Breast epithelium (tissue), 4 donors: ENCODE measurements at regions not wholly inside any gene's neighbourhood (a gene's known extent, or its start where the extent isn't known, plus 50 kb on each side); places are given as distances from the start of the nearest gene placed in this dataset.

Source experiments
- DNase-seq, 2 donors: peaks; one replicate each; pipeline ENCODE4 v3.0.0-alpha.2; 2019; ENCODE audit warnings: low spot score in 2 of 2
- H3K27ac ChIP-seq, 2 donors: fragments of 200-600 bp; sonication (generic) in 1 of 2; one replicate each; pipeline ENCODE4 v1.5.1; 2016 to 2019; ENCODE audit warnings: mild to moderate bottlenecking in 1 of 2
- H3K27me3 ChIP-seq, 2 donors: fragments of 200-600 bp; sonication (generic) in 1 of 2; one replicate each; pipeline versions ENCODE4 v1.5.1 to v1.6.0; 2017 to 2019; ENCODE audit warnings: control low read depth in 1 of 2, mild to moderate bottlenecking in 1 of 2
- H3K36me3 ChIP-seq: fragments of 200-600 bp; one replicate; pipeline ENCODE4 v1.5.1; 2019
- H3K4me1 ChIP-seq, 2 donors: fragments of 200-600 bp; sonication (generic); one replicate each; pipeline ENCODE4 v1.5.1; 2016 to 2019; ENCODE audit warnings: control low read depth in 1 of 2
- H3K4me3 ChIP-seq, 3 donors: fragments of 200-600 bp; sonication (generic); 1 replicate in 2 of 3; 2 replicates in 1 of 3; pipeline ENCODE4 v1.5.1; 2016 to 2019; ENCODE audit warnings: mild to moderate bottlenecking in 3 of 3, moderate library complexity in 2 of 3
- H3K9me3 ChIP-seq, 2 donors: fragments of 200-600 bp; sonication (generic) in 1 of 2; one replicate each; pipeline ENCODE4 v1.5.1; 2016 to 2019; ENCODE audit warnings: control low read depth in 1 of 2
- POLR2A ChIP-seq: fragments of 450-650 bp; IDR thresholded peaks from one replicate; pipeline ENCODE4 v1.6.1; 2016; ENCODE audit warnings: antibody characterized with exemption, mild to moderate bottlenecking, moderate library complexity
- POLR2AphosphoS5 ChIP-seq, 3 donors: sonication (generic); formaldehyde crosslinking; IDR thresholded peaks; one replicate each; pipeline ENCODE4 v1.6.1; 2017; ENCODE audit warnings: antibody characterized with exemption in 3 of 3
- intact Hi-C: fragments of 100-400 bp; cut with DNase I; formaldehyde crosslinking; loops from one replicate; pipeline ENCODE4 v1.15.1; 2023; ENCODE audit warnings: low total_unique reads
- TF ChIP-seq, protein P1 (sequence below), 3 donors: fragments of 450-650 bp; IDR thresholded peaks; one replicate each; pipeline ENCODE4 v1.5.1; 2016 to 2017; ENCODE audit warnings: antibody characterized with exemption in 3 of 3, mild to moderate bottlenecking in 3 of 3, moderate library complexity in 3 of 3

DNA sequence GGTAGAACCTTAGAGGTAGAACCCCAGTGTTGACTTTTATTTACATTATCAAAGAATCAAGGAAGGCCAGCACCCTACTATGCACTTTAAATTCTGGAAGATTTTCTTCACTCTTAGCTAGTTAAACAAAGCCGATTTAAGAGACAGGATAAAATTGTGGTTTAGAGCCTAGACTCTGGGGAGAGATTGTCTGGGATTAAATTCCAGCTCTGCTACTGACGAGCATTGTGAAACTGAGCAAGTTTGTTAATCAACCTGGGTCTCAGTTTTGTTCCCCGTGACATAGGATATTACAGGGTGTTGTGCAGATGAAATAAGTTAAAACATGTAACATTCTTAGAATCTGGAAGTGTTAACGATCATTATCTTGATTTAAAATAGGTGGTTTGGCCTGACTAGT is 83.5 kb downstream of the FEM1C start:
- Histone ChIP-seq H3K27ac (no peak overlapping the region), H3K9me3 (no peaks in the 10 kb centered on the region), H3K27me3 (no peaks in the 10 kb centered on the region), H3K4me1 (no peaks in the 10 kb centered on the region), H3K4me3 (no peak overlapping the region), H3K36me3 (no peaks in the 10 kb centered on the region)
- intact Hi-C loops, result no loop called here
- TF ChIP-seq POLR2A, result no peak
- TF ChIP-seq, protein P1, sequence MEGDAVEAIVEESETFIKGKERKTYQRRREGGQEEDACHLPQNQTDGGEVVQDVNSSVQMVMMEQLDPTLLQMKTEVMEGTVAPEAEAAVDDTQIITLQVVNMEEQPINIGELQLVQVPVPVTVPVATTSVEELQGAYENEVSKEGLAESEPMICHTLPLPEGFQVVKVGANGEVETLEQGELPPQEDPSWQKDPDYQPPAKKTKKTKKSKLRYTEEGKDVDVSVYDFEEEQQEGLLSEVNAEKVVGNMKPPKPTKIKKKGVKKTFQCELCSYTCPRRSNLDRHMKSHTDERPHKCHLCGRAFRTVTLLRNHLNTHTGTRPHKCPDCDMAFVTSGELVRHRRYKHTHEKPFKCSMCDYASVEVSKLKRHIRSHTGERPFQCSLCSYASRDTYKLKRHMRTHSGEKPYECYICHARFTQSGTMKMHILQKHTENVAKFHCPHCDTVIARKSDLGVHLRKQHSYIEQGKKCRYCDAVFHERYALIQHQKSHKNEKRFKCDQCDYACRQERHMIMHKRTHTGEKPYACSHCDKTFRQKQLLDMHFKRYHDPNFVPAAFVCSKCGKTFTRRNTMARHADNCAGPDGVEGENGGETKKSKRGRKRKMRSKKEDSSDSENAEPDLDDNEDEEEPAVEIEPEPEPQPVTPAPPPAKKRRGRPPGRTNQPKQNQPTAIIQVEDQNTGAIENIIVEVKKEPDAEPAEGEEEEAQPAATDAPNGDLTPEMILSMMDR (IDR thresholded peaks at IDR 0.05), result no peak
- no peak for TF ChIP-seq POLR2AphosphoS5 (IDR thresholded peaks at IDR 0.05)
- no peak for DNase-seq

DNA sequence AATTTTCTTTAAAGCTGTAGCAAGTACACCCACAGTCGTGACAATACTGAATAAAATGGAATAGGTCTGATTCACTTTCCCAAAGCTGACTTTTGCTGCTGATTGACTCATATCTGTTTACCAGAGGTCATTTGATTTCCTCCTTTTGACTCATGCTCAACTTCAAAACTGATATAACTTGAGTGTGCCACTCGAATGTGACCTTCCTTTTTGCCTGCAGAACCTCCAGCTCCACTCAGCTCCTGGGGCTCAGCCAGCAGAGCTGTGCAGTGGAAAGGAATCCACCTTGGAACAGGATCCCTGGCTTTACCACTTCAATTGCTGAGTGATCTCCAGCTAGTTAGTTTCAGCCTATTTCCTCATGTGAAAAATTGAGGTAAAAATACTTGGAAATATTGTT is 84.1 kb downstream of the FEM1C start:
- DNase-seq, result no peak
- Histone ChIP-seq H3K27me3 (no peaks in the 10 kb centered on the region), H3K4me3 (no peak overlapping the region), H3K4me1 (no peaks in the 10 kb centered on the region), H3K9me3 (no peaks in the 10 kb centered on the region), H3K27ac (no peak overlapping the region), H3K36me3 (no peaks in the 10 kb centered on the region)
- TF ChIP-seq POLR2A (no peak), POLR2AphosphoS5 (IDR thresholded peaks at IDR 0.05) (no peak)
- TF ChIP-seq, protein P1 (IDR thresholded peaks at IDR 0.05), result no peak
- intact Hi-C loops, result no loop called here

DNA sequence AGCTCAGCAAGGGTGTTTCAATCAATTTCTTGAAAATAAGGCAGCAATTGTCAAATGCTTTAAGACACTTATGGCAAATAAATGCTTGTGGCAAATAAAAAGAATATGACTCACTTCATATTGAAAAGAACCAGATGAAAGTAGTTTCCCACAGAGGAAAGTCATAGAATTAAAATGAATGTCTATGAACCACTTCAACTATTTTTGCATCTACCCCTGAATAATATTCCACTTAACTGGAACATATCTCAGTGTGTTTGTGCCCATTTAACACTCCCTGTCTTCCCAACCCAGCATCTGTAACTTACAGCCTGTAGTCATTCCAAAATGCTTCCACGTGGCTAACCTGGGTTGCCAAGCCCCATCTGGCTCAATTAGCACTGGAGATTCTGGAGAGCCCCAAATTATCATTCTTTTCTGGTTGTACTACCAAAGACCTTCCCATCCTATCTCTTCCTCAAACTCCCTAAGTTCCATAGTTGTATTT is 84.7 kb downstream of the FEM1C start:
- Histone ChIP-seq H3K4me3 (no peak overlapping the region), H3K9me3 (no peaks in the 10 kb centered on the region), H3K4me1 (no peaks in the 10 kb centered on the region), H3K27me3 (no peaks in the 10 kb centered on the region), H3K27ac (no peak overlapping the region), H3K36me3 (no peaks in the 10 kb centered on the region)
- intact Hi-C loops, result no loop called here
- no peak for DNase-seq
- TF ChIP-seq, protein P1 (IDR thresholded peaks at IDR 0.05), result no peak
- no peak for TF ChIP-seq POLR2AphosphoS5 (IDR thresholded peaks at IDR 0.05)
- TF ChIP-seq POLR2A, result no peak

- H3K9me3 ChIP-seq, result no peaks in the 10 kb centered on the region
- no peak overlapping the region for H3K27ac ChIP-seq
- H3K4me3 ChIP-seq, result no peak overlapping the region
- no peaks in the 10 kb centered on the region for H3K4me1 ChIP-seq
- no peak for DNase-seq
- no peaks in the 10 kb centered on the region for H3K36me3 ChIP-seq
- intact Hi-C loops, result no loop called here
- no peaks in the 10 kb centered on the region for H3K27me3 ChIP-seq
- no peak for TF ChIP-seq POLR2AphosphoS5 (IDR thresholded peaks at IDR 0.05)
- TF ChIP-seq POLR2A, result no peak
- TF ChIP-seq, protein P1 (IDR thresholded peaks at IDR 0.05), result no peak
These were observed 86.2 kb downstream of the FEM1C start for GRCh38 chr5:115458416-115458815.

- DNase-seq, result no peak
These were observed 86.6 kb downstream of the FEM1C start for GRCh38 chr5:115458003-115458409.

More at GRCh38 chr5:115458003-115458409, 86.6 kb downstream of the FEM1C start:
- H3K27me3 ChIP-seq, result no peaks in the 10 kb centered on the region
- H3K27ac ChIP-seq, result no peak overlapping the region
- intact Hi-C loops, result no loop called here
- H3K9me3 ChIP-seq, result no peaks in the 10 kb centered on the region
- no peak for TF ChIP-seq POLR2A
- TF ChIP-seq, protein P1 (IDR thresholded peaks at IDR 0.05), result no peak
- no peak for TF ChIP-seq POLR2AphosphoS5 (IDR thresholded peaks at IDR 0.05)
- no peaks in the 10 kb centered on the region for H3K36me3 ChIP-seq
- no peak overlapping the region for H3K4me3 ChIP-seq
- no peaks in the 10 kb centered on the region for H3K4me1 ChIP-seq
